Trophoblast cell (in vitro differentiated cells and primary cell): ENCODE measurements at regions not wholly inside any gene's neighbourhood (a gene's known extent, or its start where the extent isn't known, plus 50 kb on each side); places are given as distances from the start of the nearest gene placed in this dataset.
A peak's percentile ranks its signal among the peaks of the same experiment; 100 is the strongest.

Source experiments
- DNase-seq, 2 donors: peaks; one replicate each; pipeline ENCODE4 v3.0.0-alpha.2; 2016
- H2AFZ ChIP-seq: 2 replicates; pipeline ENCODE4 v1.6.1; 2013; ENCODE audit warnings: low read length, moderate library complexity, mild to moderate bottlenecking; ENCODE audit not compliant: insufficient read depth, poor library complexity
- H2AK5ac ChIP-seq: 2 replicates; pipeline ENCODE4 v1.6.1; 2013; ENCODE audit warnings: mild to moderate bottlenecking, low read length
- H2BK120ac ChIP-seq: 2 replicates; pipeline ENCODE4 v1.6.1; 2013; ENCODE audit warnings: low read length, mild to moderate bottlenecking, moderate library complexity; ENCODE audit not compliant: insufficient read depth, poor library complexity
- H2BK12ac ChIP-seq: 2 replicates; pipeline ENCODE4 v1.6.1; 2013; ENCODE audit warnings: mild to moderate bottlenecking, low read length, moderate library complexity
- H2BK5ac ChIP-seq: 2 replicates; pipeline ENCODE4 v1.6.1; 2013; ENCODE audit warnings: low read length, low read depth, moderate library complexity, mild to moderate bottlenecking; ENCODE audit not compliant: poor library complexity
- H3K14ac ChIP-seq: 2 replicates; pipeline ENCODE4 v1.6.1; 2013; ENCODE audit warnings: mild to moderate bottlenecking, low read length
- H3K18ac ChIP-seq: 2 replicates; pipeline ENCODE4 v1.6.1; 2013; ENCODE audit warnings: mild to moderate bottlenecking, low read length
- H3K23ac ChIP-seq: 2 replicates; pipeline ENCODE4 v1.6.1; 2013; ENCODE audit warnings: low read length
- H3K27ac ChIP-seq: 2 replicates; pipeline ENCODE4 v1.5.1; 2013; ENCODE audit warnings: low read depth, mild to moderate bottlenecking, inconsistent platforms, low read length, moderate library complexity
- H3K27me3 ChIP-seq: 2 replicates; pipeline ENCODE4 v1.6.1; 2013; ENCODE audit warnings: inconsistent platforms, mild to moderate bottlenecking, low read length, moderate library complexity; ENCODE audit not compliant: insufficient read depth
- H3K36me3 ChIP-seq, 2 experiments: 1 replicate in 1 of 2; 2 replicates in 1 of 2; pipeline ENCODE4 v1.6.1; 2013; ENCODE audit warnings: low read length in 2 of 2, mild to moderate bottlenecking in 2 of 2, moderate library complexity in 1 of 2; ENCODE audit not compliant: insufficient read depth in 2 of 2, control insufficient read depth in 1 of 2
- H3K4ac ChIP-seq: 2 replicates; pipeline ENCODE4 v1.6.1; 2013; ENCODE audit warnings: low read depth, mild to moderate bottlenecking, low read length, moderate library complexity
- H3K4me1 ChIP-seq, 2 experiments: 1 replicate in 1 of 2; 2 replicates in 1 of 2; pipeline ENCODE4 v1.6.1; 2013; ENCODE audit warnings: low read length in 2 of 2, mild to moderate bottlenecking in 2 of 2, moderate library complexity in 1 of 2; ENCODE audit not compliant: insufficient read depth in 2 of 2, control insufficient read depth in 1 of 2
- H3K4me2 ChIP-seq: 2 replicates; pipeline ENCODE4 v1.6.1; 2013; ENCODE audit warnings: inconsistent platforms, mild to moderate bottlenecking, low read length, moderate library complexity
- H3K4me3 ChIP-seq: 2 replicates; pipeline ENCODE4 v1.5.1; 2013; ENCODE audit warnings: mild to moderate bottlenecking, low read depth, low read length, inconsistent platforms
- H3K79me1 ChIP-seq: one replicate; pipeline ENCODE4 v1.6.1; 2013; ENCODE audit warnings: low read length
- H3K79me2 ChIP-seq: 2 replicates; pipeline ENCODE4 v1.6.1; 2013; ENCODE audit warnings: low read length, mild to moderate bottlenecking; ENCODE audit not compliant: control insufficient read depth, insufficient read depth, poor library complexity
- H3K9ac ChIP-seq: 2 replicates; pipeline ENCODE4 v1.6.1; 2013; ENCODE audit warnings: mild to moderate bottlenecking, low read length
- H3K9me3 ChIP-seq: 2 replicates; pipeline ENCODE4 v1.6.1; 2013; ENCODE audit warnings: low read depth, mild to moderate bottlenecking, control low read depth, inconsistent platforms, low read length; ENCODE audit not compliant: insufficient read depth
- H4K12ac ChIP-seq: 2 replicates; pipeline ENCODE4 v1.6.1; 2013; ENCODE audit warnings: low read depth, mild to moderate bottlenecking, low read length, moderate library complexity
- H4K8ac ChIP-seq: 2 replicates; pipeline ENCODE4 v1.6.1; 2013; ENCODE audit warnings: low read depth, mild to moderate bottlenecking, low read length, moderate library complexity
- H4K91ac ChIP-seq: one replicate; pipeline ENCODE4 v1.6.1; 2013; ENCODE audit warnings: low read depth, mild to moderate bottlenecking, low read length, moderate library complexity
- WGBS: extraction: QIAGEN DNeasy Blood & Tissue Kit; methylation state at CpG from one replicate; pipeline ENCODE4 v1.1.7; 2013; ENCODE audit warnings: missing lambda C conversion rate; ENCODE audit not compliant: insufficient read length, insufficient coverage; ENCODE audit errors: extremely low coverage; 5-methylcytosine and 5-hydroxymethylcytosine counted together

DNA sequence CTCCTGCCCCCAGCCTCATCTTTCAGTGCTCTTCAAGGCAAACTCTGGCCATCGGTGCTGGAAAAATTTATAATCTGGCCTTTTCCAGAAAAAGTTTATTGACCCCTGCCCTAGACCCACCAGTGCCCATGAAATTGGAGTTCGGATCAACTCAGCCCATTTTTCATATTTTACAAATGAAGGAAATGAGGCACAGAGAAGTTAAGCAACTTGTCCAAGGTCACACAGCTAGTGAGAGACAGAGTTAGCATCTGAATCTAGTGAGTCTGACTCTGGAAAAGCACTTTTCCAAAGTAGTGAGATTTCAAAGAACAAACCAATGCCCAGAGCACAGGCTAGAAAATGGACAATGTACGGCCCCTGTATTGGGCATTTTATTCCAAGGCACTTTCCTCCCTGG lies 69.4 kb upstream of the TLE3 start:
- Histone ChIP-seq H2AK5ac (no peak overlapping the region), H3K9me3 (peaks cover 6% of the 10 kb centered on the region), H2BK120ac (no peak overlapping the region), H2BK12ac (peak overlapping the region; percentile 75), H3K4ac (no peak overlapping the region), H2AFZ (no peak overlapping the region), H3K4me2 (no peak overlapping the region), H3K79me2 (no peaks in the 10 kb centered on the region), H4K8ac (no peak overlapping the region), H4K12ac (no peak overlapping the region), H3K36me3 (no peaks in the 10 kb centered on the region), H2BK5ac (no peak overlapping the region), H3K18ac (no peak overlapping the region), H3K27me3 (no peaks in the 10 kb centered on the region), H3K4me1 (peaks cover 29 to 34% of the 10 kb centered on the region in 2 experiments), H3K14ac (no peak overlapping the region), H3K79me1 (peaks cover 14% of the 10 kb centered on the region), H3K27ac (no peak overlapping the region), H3K23ac (no peak overlapping the region), H4K91ac (no peak overlapping the region), H3K4me3 (no peak overlapping the region), H3K9ac (no peak overlapping the region)
- no CpG with 5 or more reads among the region's 3 CpGs for WGBS
- DNase-seq = no peak

DNA sequence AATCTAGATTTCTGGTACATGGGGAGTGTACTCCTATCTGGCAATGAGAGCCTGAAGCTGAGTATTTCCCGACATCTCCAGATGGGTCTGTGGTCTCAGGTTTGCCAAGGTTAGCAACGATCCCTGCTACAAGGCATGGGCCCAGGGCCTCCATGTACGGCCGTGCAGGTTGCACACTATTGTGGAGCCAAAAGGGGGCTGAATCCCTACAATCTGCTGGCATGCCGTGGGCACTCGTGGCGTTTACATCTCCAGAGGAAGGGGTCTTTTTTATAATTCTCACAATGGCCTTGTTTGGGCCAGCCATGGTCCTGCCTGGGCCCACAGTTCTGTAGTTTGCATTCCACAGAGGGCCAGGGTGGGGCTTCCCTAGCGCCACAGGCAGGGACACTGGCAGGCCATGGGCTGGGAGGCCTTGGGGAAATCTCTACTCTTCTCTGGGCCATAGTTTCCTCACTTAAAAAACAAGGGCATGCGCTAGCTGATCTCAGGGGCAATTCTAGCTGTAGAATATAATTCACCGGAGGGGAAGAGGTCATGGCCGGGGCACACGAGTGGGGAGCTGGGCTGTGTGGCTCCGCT lies 68.9 kb upstream of the TLE3 start:
- WGBS = no CpG with 5 or more reads among the region's 13 CpGs
- H3K27ac ChIP-seq = no peak overlapping the region

GRCh38 chr15:70165716-70166284 lies 68.1 kb upstream of the TLE3 start:
- no peak overlapping the region for H2BK5ac ChIP-seq
- no peaks in the 10 kb centered on the region for H3K36me3 ChIP-seq
- H2AFZ ChIP-seq = no peak overlapping the region
- peaks cover 12% of the 10 kb centered on the region for H3K79me1 ChIP-seq
- no peak overlapping the region for H3K4me3 ChIP-seq
- no peak overlapping the region for H3K4me2 ChIP-seq
- peak overlapping the region; percentile 25 for H2BK120ac ChIP-seq
- peak overlapping the region; percentile 63 for H2BK12ac ChIP-seq
- H3K18ac ChIP-seq = peak overlapping the region; percentile 65
- no peak overlapping the region for H3K23ac ChIP-seq
- no CpG with 5 or more reads among the region's 10 CpGs for WGBS
- peak overlapping the region; percentile 2 for H3K27ac ChIP-seq
- no peaks in the 10 kb centered on the region for H3K27me3 ChIP-seq
- peak overlapping the region; percentile 29 for H4K8ac ChIP-seq
- H3K4ac ChIP-seq = no peak overlapping the region
- no peak overlapping the region for H4K12ac ChIP-seq
- H3K9me3 ChIP-seq = peaks cover 6% of the 10 kb centered on the region
- peak overlapping the region; percentile 30 for H2AK5ac ChIP-seq
- no peak overlapping the region for H3K9ac ChIP-seq
- H3K79me2 ChIP-seq = no peaks in the 10 kb centered on the region
- H4K91ac ChIP-seq = peak overlapping the region; percentile 50
- H3K14ac ChIP-seq = peak overlapping the region; percentile 33
- H3K4me1 ChIP-seq = peaks cover 23 to 26% of the 10 kb centered on the region in 2 experiments
- DNase-seq = no peak

More for the DNA sequence above, 68.9 kb upstream of the TLE3 start:
- no peak overlapping the region for H3K23ac ChIP-seq
- H3K9ac ChIP-seq = no peak overlapping the region
- H3K79me2 ChIP-seq = no peaks in the 10 kb centered on the region
- no peak overlapping the region for H4K8ac ChIP-seq
- peak overlapping the region; percentile 76 for H2AK5ac ChIP-seq
- H3K4me3 ChIP-seq = no peak overlapping the region
- H4K12ac ChIP-seq = no peak overlapping the region
- no peaks in the 10 kb centered on the region for H3K27me3 ChIP-seq
- no peaks in the 10 kb centered on the region for H3K36me3 ChIP-seq
- H2BK5ac ChIP-seq = no peak overlapping the region
- H3K9me3 ChIP-seq = peaks cover 6% of the 10 kb centered on the region
- H3K14ac ChIP-seq = no peak overlapping the region
- no peak overlapping the region for H2AFZ ChIP-seq
- H3K4me1 ChIP-seq = peaks cover 25 to 29% of the 10 kb centered on the region in 2 experiments
- H2BK120ac ChIP-seq = no peak overlapping the region
- peak overlapping the region; percentile 75 for H2BK12ac ChIP-seq
- H3K79me1 ChIP-seq = peaks cover 12% of the 10 kb centered on the region
- H3K18ac ChIP-seq = no peak overlapping the region
- H4K91ac ChIP-seq = no peak overlapping the region
- no peak overlapping the region for H3K4ac ChIP-seq
- H3K4me2 ChIP-seq = no peak overlapping the region
- no peak for DNase-seq

GRCh38 chr15:70164910-70165715 lies 67.4 kb upstream of the TLE3 start:
- Histone ChIP-seq H2AK5ac (no peak overlapping the region), H4K91ac (peak overlapping the region; percentile 50), H2BK120ac (peak overlapping the region; percentile 1), H3K4me1 (peaks cover 16 to 22% of the 10 kb centered on the region in 2 experiments), H3K79me1 (peaks cover 8% of the 10 kb centered on the region), H3K18ac (peak overlapping the region; percentile 4), H3K79me2 (no peaks in the 10 kb centered on the region), H3K36me3 (no peaks in the 10 kb centered on the region), H3K4me2 (no peak overlapping the region), H3K27me3 (no peaks in the 10 kb centered on the region), H3K9me3 (peaks cover 6% of the 10 kb centered on the region), H2AFZ (no peak overlapping the region), H4K12ac (no peak overlapping the region), H4K8ac (no peak overlapping the region), H3K14ac (peak overlapping the region; percentile 7), H3K9ac (no peak overlapping the region), H2BK5ac (no peak overlapping the region), H3K27ac (peak overlapping the region; percentile 2), H3K4ac (no peak overlapping the region), H3K23ac (no peak overlapping the region), H2BK12ac (peak overlapping the region; percentile 3), H3K4me3 (no peak overlapping the region)
- no peak for DNase-seq
- WGBS = no CpG with 5 or more reads among the region's 15 CpGs
